Stimulated activated CD4-positive, alpha-beta T cell treated with anti-CD3 and anti-CD28 coated beads, TNF-alpha, amount 100 ng/mL, for 1 hour (primary cell): ENCODE measurements at regions not wholly inside any gene's neighbourhood (a gene's known extent, or its start where the extent isn't known, plus 50 kb on each side); places are given as distances from the start of the nearest gene placed in this dataset.

Source experiments
- DNase-seq, 3 donors: peaks; one replicate each; pipeline ENCODE4 v3.0.0-alpha.2; 2020; ENCODE audit warnings: low read depth in 3 of 3, low spot score in 1 of 3

GRCh38 chr20:4070323-4071177, 55.2 kb upstream of the RNF24 start:
- DNase-seq, result no peak

- no peak for DNase-seq
Observed at GRCh38 chr20:4069751-4070150, 54.4 kb upstream of the RNF24 start.

- no peak for DNase-seq
Observed at GRCh38 chr20:4068708-4069107, 53.4 kb upstream of the RNF24 start.

GRCh38 chr20:4067600-4068261, 52.4 kb upstream of the RNF24 start:
- no peak for DNase-seq

- no peak for DNase-seq
Observed at GRCh38 chr20:4066551-4066950, 51.2 kb upstream of the RNF24 start.

- DNase-seq, result no peak
Observed at GRCh38 chr20:4065391-4065844, 50.1 kb upstream of the RNF24 start.
